Right lung (tissue), 2 donors: ENCODE measurements at regions not wholly inside any gene's neighbourhood (a gene's known extent, or its start where the extent isn't known, plus 50 kb on each side); places are given as distances from the start of the nearest gene placed in this dataset.

Experiments
- DNase-seq, 2 donors: peaks; one replicate each; pipeline ENCODE4 v3.0.0-alpha.2; 2013

GRCh38 chr4:129167640-129168260, 71.8 kb downstream of the C4orf33 start:
- DNase-seq = peak in 1 of 2 donors; percentile 3

- no peak for DNase-seq
Observed at GRCh38 chr4:129172181-129172580, 76.2 kb downstream of the C4orf33 start.

GRCh38 chr4:129176864-129177263, 80.9 kb downstream of the C4orf33 start:
- DNase-seq = no peak

GRCh38 chr4:129179276-129179675, 83.3 kb downstream of the C4orf33 start:
- DNase-seq = no peak

- no peak for DNase-seq
Observed at GRCh38 chr4:129189630-129190029, 93.7 kb downstream of the C4orf33 start.

- DNase-seq = no peak
Observed at GRCh38 chr4:129193357-129194100, 97.6 kb downstream of the C4orf33 start.

GRCh38 chr4:129208481-129208880, 112.5 kb downstream of the C4orf33 start:
- DNase-seq = no peak

GRCh38 chr4:129213692-129214091, 117.7 kb downstream of the C4orf33 start:
- DNase-seq = no peak

GRCh38 chr4:129218360-129218759, 122.4 kb downstream of the C4orf33 start:
- peak in 1 of 2 donors; percentile 5 for DNase-seq

GRCh38 chr4:129218897-129219296, 122.9 kb downstream of the C4orf33 start:
- no peak for DNase-seq

GRCh38 chr4:129220254-129220653, 124.3 kb downstream of the C4orf33 start:
- DNase-seq = no peak

GRCh38 chr4:129223945-129224344, 128.0 kb downstream of the C4orf33 start:
- no peak for DNase-seq

- no peak for DNase-seq
Observed at GRCh38 chr4:129230846-129231245, 134.9 kb downstream of the C4orf33 start.

- DNase-seq = no peak
Observed at GRCh38 chr4:129231945-129232588, 136.1 kb downstream of the C4orf33 start.

GRCh38 chr4:129232589-129233337, 136.8 kb downstream of the C4orf33 start:
- no peak for DNase-seq

- no peak for DNase-seq
Observed at GRCh38 chr4:129233691-129234090, 137.7 kb downstream of the C4orf33 start.

GRCh38 chr4:129236351-129236750, 140.4 kb downstream of the C4orf33 start:
- DNase-seq = no peak

- no peak for DNase-seq
Observed at GRCh38 chr4:129239088-129239487, 143.1 kb downstream of the C4orf33 start.

GRCh38 chr4:129240816-129241215, 144.9 kb downstream of the C4orf33 start:
- DNase-seq = no peak

GRCh38 chr4:129246145-129246544, 150.2 kb downstream of the C4orf33 start:
- no peak for DNase-seq

- DNase-seq = no peak
Observed at GRCh38 chr4:129246910-129247461, 151.0 kb downstream of the C4orf33 start.

- DNase-seq = no peak
Observed at GRCh38 chr4:129248621-129249020, 152.7 kb downstream of the C4orf33 start.
